HCT116 (cell line): ENCODE measurements at regions not wholly inside any gene's neighbourhood (a gene's known extent, or its start where the extent isn't known, plus 50 kb on each side); places are given as distances from the start of the nearest gene placed in this dataset.

ENCODE experiments used
- ATAC-seq: fragments of 200-7000 bp; cut with Tn5 transposase; 2 replicates; pipeline ENCODE4 v1.9.1; 2020; ENCODE audit warnings: mild to moderate bottlenecking, moderate library complexity
- BruUV-seq: library from RNA; stranded (reverse); fragments of 400-500 nt; replicated peaks from 2 replicates; lab custom pipeline; 2021; lab: Mats Ljungman, UMichigan
- CTCF ChIA-PET: fragments of 300-600 bp; sonication (Branson Sonifier 250); formaldehyde crosslinking; loops from one replicate; lab custom pipeline; 2021; ENCODE audit warnings: antibody characterized with exemption; lab: Charles Lee
- POLR2A ChIA-PET: fragments of 300-600, 350-600 bp; sonication (Branson Sonifier 250); formaldehyde crosslinking; loops from one replicate; lab custom pipeline; 2021; ENCODE audit warnings: antibody characterized with exemption; lab: Charles Lee
- RAD21 ChIA-PET, 2 experiments: fragments of 300-600 bp; sonication (Branson Sonifier 250); formaldehyde crosslinking; loops; one replicate each; lab custom pipeline; 2023; ENCODE audit warnings: low total read pairs in 2 of 2; ENCODE audit not compliant: uncharacterized antibody in 2 of 2, unreplicated experiment in 2 of 2, low non-redundant PET in 1 of 2; lab: Charles Lee
- DNase-seq: peaks from one replicate; pipeline ENCODE4 v3.0.0-alpha.2; 2010; ENCODE audit warnings: low read depth, low spot score
- H2AFZ ChIP-seq: fragments of 200-600 bp; shearing (Covaris generic), sonication (generic); 2 replicates; pipeline ENCODE4 v1.6.1; 2017; ENCODE audit warnings: low read depth, mixed run types, mixed read lengths, antibody characterized with exemption, low read length; ENCODE audit not compliant: poor library complexity, severe bottlenecking
- H3K27ac ChIP-seq: 2 replicates; pipeline ENCODE4 v1.5.1; 2012; ENCODE audit warnings: low read depth, low read length
- H3K27me3 ChIP-seq: fragments of 200-600 bp; sonication (generic); 2 replicates; pipeline ENCODE4 v1.6.1; 2016; ENCODE audit warnings: mixed run types, low read length, mixed read lengths; ENCODE audit not compliant: insufficient read depth
- H3K36me3 ChIP-seq, 2 experiments: fragments of 200-500 bp in 1 of 2; fragments of 200-600 bp in 1 of 2; sonication (Bioruptor generic) in 1 of 2; sonication (generic) in 1 of 2; 2 replicates each; pipeline versions ENCODE4 v1.5.1 to v1.6.1; 2014 to 2016; ENCODE audit warnings: low read length in 2 of 2, inconsistent platforms in 1 of 2, mixed read lengths in 1 of 2, mixed run types in 1 of 2; ENCODE audit not compliant: insufficient read depth in 2 of 2, control insufficient read depth in 1 of 2
- H3K4me1 ChIP-seq, 2 experiments: fragments of 200-600 bp in 1 of 2; sonication (generic) in 1 of 2; 2 replicates each; pipeline versions ENCODE4 v1.5.1 to v1.6.1; 2012 to 2017; ENCODE audit warnings: low read length in 2 of 2, inconsistent platforms in 1 of 2, mild to moderate bottlenecking in 1 of 2, mixed read lengths in 1 of 2, mixed run types in 1 of 2, moderate library complexity in 1 of 2; ENCODE audit not compliant: insufficient read depth in 2 of 2, control insufficient read depth in 1 of 2
- H3K4me2 ChIP-seq: fragments of 200-600 bp; sonication (generic); 2 replicates; pipeline ENCODE4 v1.6.1; 2017; ENCODE audit warnings: mixed run types, low read length, mixed read lengths
- H3K4me3 ChIP-seq, 2 experiments: fragments of 200-600 bp in 1 of 2; sonication (generic) in 1 of 2; replicated peaks in 1 of 2; 2 replicates each; pipeline ENCODE4 v1.5.1; 2011 to 2016; ENCODE audit warnings: low read length in 2 of 2, control low read depth in 1 of 2, low read depth in 1 of 2, mild to moderate bottlenecking in 1 of 2, mixed read lengths in 1 of 2, mixed run types in 1 of 2
- H3K79me2 ChIP-seq: fragments of 200-600 bp; sonication (generic); 2 replicates; pipeline ENCODE4 v1.6.1; 2017; ENCODE audit warnings: mild to moderate bottlenecking, mixed run types, low read length, moderate library complexity, mixed read lengths; ENCODE audit not compliant: insufficient read depth
- H3K9ac ChIP-seq: fragments of 200-600 bp; sonication (generic); 2 replicates; pipeline ENCODE4 v1.6.1; 2016; ENCODE audit warnings: low read length, mixed read lengths
- H3K9me2 ChIP-seq: fragments of 200-600 bp; sonication (generic), shearing (Covaris generic); 2 replicates; pipeline ENCODE4 v1.6.1; 2017; ENCODE audit warnings: mixed run types, mild to moderate bottlenecking, moderate library complexity; ENCODE audit not compliant: insufficient read depth
- H3K9me3 ChIP-seq, 2 experiments: fragments of 200-500 bp in 1 of 2; fragments of 200-600 bp in 1 of 2; sonication (Bioruptor generic) in 1 of 2; sonication (generic) in 1 of 2; 2 replicates each; pipeline ENCODE4 v1.6.1; 2014 to 2017; ENCODE audit warnings: low read length in 2 of 2, mixed read lengths in 2 of 2, inconsistent platforms in 1 of 2, low read depth in 1 of 2, mild to moderate bottlenecking in 1 of 2, mixed run types in 1 of 2, moderate library complexity in 1 of 2; ENCODE audit not compliant: control insufficient read depth in 1 of 2, insufficient read depth in 1 of 2
- H4K20me1 ChIP-seq: fragments of 200-600 bp; sonication (generic), shearing (Covaris generic); 2 replicates; pipeline ENCODE4 v1.6.1; 2017; ENCODE audit warnings: mixed run types, mild to moderate bottlenecking, moderate library complexity; ENCODE audit not compliant: insufficient read depth
- ATF3 ChIP-seq: IDR thresholded peaks from 2 replicates; pipeline ENCODE4 v1.6.1; 2012
- CTCF ChIP-seq, 3 experiments: fragments of 200-600 bp in 1 of 3; sonication (generic) in 1 of 3; IDR thresholded peaks in 2 of 3; conservative IDR thresholded peaks in 1 of 3; 2 replicates each; pipeline ENCODE4 v1.5.1; 2012 to 2017; ENCODE audit warnings: low read depth in 2 of 3, low read length in 2 of 3, antibody characterized with exemption in 1 of 3, borderline replicate concordance in 1 of 3, control low read depth in 1 of 3, mild to moderate bottlenecking in 1 of 3, mixed read lengths in 1 of 3, mixed run types in 1 of 3, moderate library complexity in 1 of 3; ENCODE audit not compliant: insufficient read depth in 1 of 3
- EGR1 ChIP-seq: IDR thresholded peaks from 2 replicates; pipeline ENCODE4 v1.6.1; 2012; ENCODE audit warnings: low read depth
- ELF1 ChIP-seq: IDR thresholded peaks from 2 replicates; pipeline ENCODE4 v1.6.1; 2012; ENCODE audit warnings: low read depth, borderline replicate concordance
- MAX ChIP-seq: IDR thresholded peaks from 2 replicates; pipeline ENCODE4 v1.6.1; 2012
- POLR2A ChIP-seq: IDR thresholded peaks from 2 replicates; pipeline ENCODE4 v1.7.0; 2011; ENCODE audit warnings: borderline replicate concordance; ENCODE audit not compliant: insufficient read depth, insufficient read length; ENCODE audit errors: extremely low read depth
- RAD21 ChIP-seq: IDR thresholded peaks from 2 replicates; pipeline ENCODE4 v1.6.1; 2012; ENCODE audit warnings: low read depth, mild to moderate bottlenecking
- SRF ChIP-seq: IDR thresholded peaks from 2 replicates; pipeline ENCODE4 v1.6.1; 2012; ENCODE audit warnings: low read depth
- intact Hi-C: fragments of 100-400 bp; cut with micrococcal nuclease; formaldehyde crosslinking; loops from 2 replicates; pipeline ENCODE4 v1.10.0; 2022

GRCh38 chr4:1496116-1496642 is 89.9 kb upstream of the NKX1-1 start:
- RAD21 ChIA-PET: no interaction called here
- H3K36me3 ChIP-seq: no peaks in the 10 kb centered on the region
- H2AFZ ChIP-seq: no peak overlapping the region
- CTCF ChIA-PET: no interaction called here
- H3K9ac ChIP-seq: no peak overlapping the region
- no peaks in the 10 kb centered on the region for H3K9me3 ChIP-seq
- TF ChIP-seq MAX (no peak), EGR1 (no peak), RAD21 (no peak), CTCF (IDR thresholded peaks at IDR 0.05 in 2 of 3, conservative IDR thresholded peaks at IDR 0.05 in 1 of 3; ENCODE audit: borderline replicate concordance in 1 of 3, insufficient read depth in 1 of 3, low read depth in 2 of 3, low read length in 2 of 3) (no peak), ATF3 (no peak), POLR2A (no peak), ELF1 (no peak), SRF (no peak)
- H3K27me3 ChIP-seq: peaks cover 3% of the 10 kb centered on the region; the same call in 1 of the 2 replicates
- H3K27ac ChIP-seq: no peak overlapping the region; the same call in 1 of the 2 replicates
- H3K9me2 ChIP-seq: no peaks in the 10 kb centered on the region
- no peaks in the 10 kb centered on the region for H3K4me1 ChIP-seq
- POLR2A ChIA-PET: no interaction called here
- no peak overlapping the region for H3K4me2 ChIP-seq
- H4K20me1 ChIP-seq: no peaks in the 10 kb centered on the region
- BruUV-seq: no TSS peak
- no peaks in the 10 kb centered on the region for H3K79me2 ChIP-seq
- intact Hi-C loops: no loop called here
- no peak overlapping the region for H3K4me3 ChIP-seq
- ATAC-seq: no peak
- DNase-seq: no peak
